GM21367 (cell line): ENCODE measurements at regions not wholly inside any gene's neighbourhood (a gene's known extent, or its start where the extent isn't known, plus 50 kb on each side); places are given as distances from the start of the nearest gene placed in this dataset.

Source experiments
- ATAC-seq: cut with Tn5 transposase; IDR thresholded peaks from one replicate; pipeline ENCODE4 v1.9.1; 2021; ENCODE audit not compliant: unreplicated experiment

- ATAC-seq = no peak
Measured at GRCh38 chr12:114774197-114774596, 90.2 kb upstream of the TBX3 start.

GRCh38 chr12:114770323-114770722, 86.3 kb upstream of the TBX3 start:
- no peak for ATAC-seq

- no peak for ATAC-seq
Measured at GRCh38 chr12:114769634-114770033, 85.7 kb upstream of the TBX3 start.

GRCh38 chr12:114767906-114768722, 84.1 kb upstream of the TBX3 start:
- no peak for ATAC-seq

- ATAC-seq = no peak
Measured at GRCh38 chr12:114767084-114767760, 83.2 kb upstream of the TBX3 start.

GRCh38 chr12:114765960-114766691, 82.2 kb upstream of the TBX3 start:
- no peak for ATAC-seq

- no peak for ATAC-seq
Measured at GRCh38 chr12:114764510-114764909, 80.5 kb upstream of the TBX3 start.

- ATAC-seq = no peak
Measured at GRCh38 chr12:114762490-114763110, 78.6 kb upstream of the TBX3 start.

- ATAC-seq = no peak
Measured at GRCh38 chr12:114760151-114760877, 76.3 kb upstream of the TBX3 start.

- no peak for ATAC-seq
Measured at GRCh38 chr12:114759635-114760034, 75.7 kb upstream of the TBX3 start.

GRCh38 chr12:114757684-114758325, 73.8 kb upstream of the TBX3 start:
- no peak for ATAC-seq

GRCh38 chr12:114752217-114752616, 68.2 kb upstream of the TBX3 start:
- no peak for ATAC-seq

- no peak for ATAC-seq
Measured at GRCh38 chr12:114751712-114752111, 67.7 kb upstream of the TBX3 start.

GRCh38 chr12:114750917-114751316, 66.9 kb upstream of the TBX3 start:
- no peak for ATAC-seq

- no peak for ATAC-seq
Measured at GRCh38 chr12:114749065-114749464, 65.1 kb upstream of the TBX3 start.

GRCh38 chr12:114747012-114747858, 63.3 kb upstream of the TBX3 start:
- ATAC-seq = no peak

- ATAC-seq = no peak
Measured at GRCh38 chr12:114746297-114747011, 62.5 kb upstream of the TBX3 start.

GRCh38 chr12:114744691-114745090, 60.7 kb upstream of the TBX3 start:
- no peak for ATAC-seq

GRCh38 chr12:114744285-114744684, 60.3 kb upstream of the TBX3 start:
- ATAC-seq = no peak
